HS-5 (cell line): ENCODE measurements at regions not wholly inside any gene's neighbourhood (a gene's known extent, or its start where the extent isn't known, plus 50 kb on each side); places are given as distances from the start of the nearest gene placed in this dataset.
A peak's percentile ranks its signal among the peaks of the same experiment; 100 is the strongest.

Experiments
- DNase-seq: peaks from one replicate; pipeline ENCODE4 v3.0.0-alpha.2; 2012; ENCODE audit warnings: low read depth

DNA sequence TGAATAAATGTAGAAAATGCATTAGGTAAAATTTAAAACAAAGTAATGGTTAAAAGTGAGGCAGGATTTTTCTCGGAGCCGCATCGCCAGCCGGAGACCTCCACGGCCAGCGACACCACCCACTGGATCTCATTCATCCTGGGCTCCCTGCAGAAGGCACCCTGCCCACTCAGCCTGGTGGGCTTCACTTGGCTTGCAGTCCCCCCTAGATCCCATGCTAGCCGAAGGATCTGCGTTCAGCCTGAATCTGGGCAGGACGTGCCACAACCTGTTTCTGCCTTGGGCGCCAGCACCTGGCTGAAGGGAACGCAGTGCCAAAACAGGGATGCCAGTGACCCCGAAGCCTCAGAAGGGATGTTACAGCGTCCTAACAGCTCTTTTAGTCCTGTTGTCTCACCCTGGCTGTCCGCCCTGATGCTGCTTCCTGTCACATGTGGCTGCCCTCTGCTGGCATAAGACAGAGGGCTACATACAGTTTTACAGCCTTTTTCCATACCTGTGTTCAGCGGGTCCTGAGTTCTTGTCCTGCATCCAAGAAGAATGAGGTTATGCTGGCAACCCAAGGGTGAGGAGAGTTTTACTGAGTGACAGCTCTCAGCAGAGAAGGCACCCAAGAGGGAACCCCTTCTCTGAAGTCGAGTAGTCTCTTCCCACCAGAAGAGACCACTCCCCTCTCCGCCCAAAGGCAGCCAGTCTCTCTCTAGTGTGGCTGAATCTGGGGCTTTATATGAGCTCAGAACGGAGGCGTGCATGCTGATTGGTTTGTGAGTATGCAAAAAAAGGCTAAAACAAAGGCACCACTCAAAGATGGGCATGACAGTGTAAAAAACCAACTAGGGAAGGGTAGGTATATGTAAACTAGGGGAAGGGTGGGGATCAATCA, 173.1 kb upstream of the GYPC start:
- no peak for DNase-seq

DNA sequence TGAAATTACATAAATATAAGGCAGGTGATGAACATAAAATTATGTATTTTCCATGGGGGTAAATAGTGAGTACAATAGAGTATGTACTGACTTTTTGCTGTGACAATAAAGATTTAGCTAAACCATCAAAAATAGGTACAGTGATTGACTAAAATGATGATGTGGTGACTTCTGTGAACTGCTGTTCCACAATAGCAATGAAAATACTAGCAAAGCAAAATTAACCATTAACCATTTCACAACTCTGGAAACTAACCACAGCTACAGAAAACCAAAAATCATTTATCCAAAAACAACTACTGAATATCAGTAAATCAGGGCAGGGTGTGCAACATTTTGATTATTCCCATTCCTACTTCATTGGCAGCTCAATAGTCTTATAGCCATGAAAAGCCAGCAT, 161.4 kb upstream of the GYPC start:
- no peak for DNase-seq

DNA sequence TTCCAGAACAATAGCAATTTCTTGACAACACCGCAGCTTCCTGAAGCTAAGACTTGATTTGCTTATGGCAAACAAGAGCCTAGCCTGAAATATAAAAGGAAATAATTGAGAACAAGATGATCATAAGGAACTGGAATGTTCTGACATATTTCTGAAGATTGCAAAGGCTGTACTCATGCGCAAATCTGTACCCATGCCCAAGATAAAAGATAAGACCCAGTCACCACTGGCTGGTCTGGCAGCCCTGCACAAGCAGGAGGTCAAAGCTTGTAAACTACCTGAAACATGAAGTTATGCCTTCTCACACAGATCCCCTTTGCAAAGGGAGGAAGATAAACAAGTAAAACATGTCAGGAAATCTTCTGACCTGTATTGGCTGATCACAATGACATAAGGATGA, 160.8 kb upstream of the GYPC start:
- no peak for DNase-seq

DNA sequence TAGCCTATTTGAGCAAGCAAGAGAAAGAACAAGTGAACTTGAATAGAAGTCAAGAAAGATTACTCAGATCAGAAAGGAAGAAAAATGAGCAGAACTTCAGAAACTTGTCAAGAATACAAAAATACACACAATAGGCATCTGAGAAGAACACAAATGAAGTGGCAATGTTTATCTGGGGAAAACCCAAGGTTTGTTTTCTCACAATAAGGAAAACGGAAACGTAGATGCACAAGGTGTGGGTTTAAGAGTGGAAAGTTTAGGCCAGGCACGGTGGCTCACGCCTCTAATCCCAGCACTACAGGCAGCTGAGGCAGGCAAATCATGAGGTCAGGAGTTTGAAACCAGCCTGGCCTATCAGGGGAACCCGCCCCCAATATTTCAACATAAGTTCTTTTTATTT, 159.5 kb upstream of the GYPC start:
- DNase-seq: no peak

DNA sequence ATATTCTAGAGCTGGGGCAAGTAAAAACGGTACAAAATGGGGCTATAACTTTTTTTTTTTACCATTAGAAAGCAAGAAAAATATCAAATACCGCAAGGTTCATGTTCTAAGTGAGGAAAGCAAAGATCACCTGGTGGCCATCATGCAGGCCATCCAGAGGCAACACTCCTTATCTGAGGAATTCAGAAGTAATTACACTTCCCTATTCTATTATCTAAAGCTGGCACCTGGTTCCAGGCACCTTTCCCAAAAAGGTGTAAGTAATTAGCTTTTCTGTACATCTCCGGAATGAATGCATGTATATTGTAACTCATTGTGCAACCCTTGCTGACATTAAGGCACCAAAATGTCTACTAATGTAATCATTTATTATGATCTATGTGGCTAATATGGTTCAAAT, 152.5 kb upstream of the GYPC start:
- DNase-seq: no peak

DNA sequence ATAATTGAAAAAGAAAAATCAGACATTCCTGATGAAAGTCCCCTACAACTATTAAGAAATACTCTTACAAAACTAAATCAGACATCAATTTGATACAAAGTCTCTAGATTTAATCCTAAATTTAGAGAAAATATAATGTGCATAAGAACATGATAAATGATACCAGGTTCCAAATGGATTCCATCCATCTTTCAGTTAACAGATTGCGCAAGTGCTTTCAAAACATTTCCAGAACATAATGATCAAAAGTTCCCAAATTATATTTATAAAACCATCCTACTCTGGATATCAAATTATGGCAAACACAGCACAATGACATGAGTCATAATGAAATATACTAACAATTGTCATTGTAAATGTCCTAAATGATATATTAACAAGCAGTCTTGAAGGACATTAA, 151.0 kb upstream of the GYPC start:
- no peak for DNase-seq

DNA sequence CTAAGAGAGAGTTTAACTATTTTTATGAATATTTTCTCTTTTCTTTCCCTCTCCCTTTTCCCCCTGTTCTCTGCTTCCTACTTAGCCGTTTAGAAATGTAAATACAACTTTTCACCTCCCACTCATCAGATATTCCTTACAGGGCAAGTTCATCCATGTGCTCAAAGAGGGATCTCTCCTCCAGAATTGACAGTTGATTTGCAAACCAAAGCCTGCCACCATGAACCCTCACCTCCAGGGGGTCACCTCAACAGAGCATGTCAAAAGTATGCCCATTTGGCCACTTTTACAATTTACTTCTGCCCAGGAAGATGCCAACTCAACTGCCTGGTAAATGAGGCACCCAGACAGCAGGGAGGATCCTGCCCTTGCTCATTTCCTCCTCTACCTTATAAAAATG, 149.2 kb upstream of the GYPC start:
- DNase-seq: no peak

DNA sequence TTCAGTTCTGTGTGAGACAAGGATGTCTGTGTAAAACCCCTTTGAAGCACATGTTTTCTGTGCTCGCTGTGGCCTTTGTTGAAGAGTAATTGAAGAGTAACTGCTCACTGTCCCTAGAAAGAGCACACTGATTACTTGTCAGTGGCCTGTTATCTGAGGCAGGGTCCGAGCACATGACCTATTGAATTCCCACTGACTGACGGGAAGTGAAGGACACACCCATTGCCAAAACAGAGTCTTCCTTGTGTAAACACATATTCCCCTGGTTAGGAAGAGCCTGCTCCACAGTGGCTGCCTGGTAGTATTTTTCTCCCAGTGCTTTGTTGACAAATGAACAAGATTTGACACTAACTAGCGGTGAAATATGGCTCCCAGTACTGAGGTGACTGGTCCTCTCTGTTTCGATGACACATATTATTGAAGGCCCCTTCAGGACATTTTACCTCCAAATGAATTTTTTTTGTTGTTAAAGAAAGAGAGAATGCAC, 148.5 kb upstream of the GYPC start:
- DNase-seq: no peak

DNA sequence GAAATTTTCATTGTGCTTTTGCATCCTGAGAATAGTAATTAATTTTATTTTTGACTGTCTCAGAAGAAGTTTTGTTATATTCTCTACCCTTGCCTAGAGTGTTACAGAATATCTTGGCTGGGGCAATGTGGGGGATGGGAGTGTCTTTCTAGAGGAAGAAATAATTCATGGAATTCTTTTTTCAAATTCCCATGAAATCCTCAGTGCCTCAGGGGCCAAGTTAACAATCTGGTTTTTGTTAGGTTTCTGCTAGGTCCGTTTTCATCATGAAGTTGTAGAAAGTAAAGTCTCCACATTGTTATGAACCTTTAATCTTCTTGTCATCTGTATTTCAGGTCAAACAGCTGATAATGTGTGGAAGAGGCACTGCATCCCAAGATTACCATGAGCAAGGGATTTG, 145.6 kb upstream of the GYPC start:
- no peak for DNase-seq

DNA sequence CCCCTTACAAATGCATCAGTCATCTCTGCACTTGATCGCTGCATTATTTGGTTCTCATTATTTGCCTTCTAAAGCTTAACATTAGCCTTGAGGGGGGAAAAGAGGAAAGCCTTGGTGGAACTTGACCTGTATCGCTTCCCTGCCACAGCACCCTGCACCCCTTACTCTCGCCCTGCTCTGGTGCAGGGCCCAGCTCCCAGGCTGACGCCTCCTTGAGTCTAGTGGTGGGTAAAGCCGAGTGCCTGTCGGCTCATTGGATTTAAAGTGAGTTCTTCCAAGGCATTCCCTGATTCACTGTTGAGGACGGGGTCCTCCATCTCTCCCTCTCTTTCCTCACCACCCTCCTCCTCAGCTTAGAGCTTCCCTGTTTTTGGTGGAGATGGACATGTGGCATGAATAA, 145.0 kb upstream of the GYPC start:
- DNase-seq: no peak

DNA sequence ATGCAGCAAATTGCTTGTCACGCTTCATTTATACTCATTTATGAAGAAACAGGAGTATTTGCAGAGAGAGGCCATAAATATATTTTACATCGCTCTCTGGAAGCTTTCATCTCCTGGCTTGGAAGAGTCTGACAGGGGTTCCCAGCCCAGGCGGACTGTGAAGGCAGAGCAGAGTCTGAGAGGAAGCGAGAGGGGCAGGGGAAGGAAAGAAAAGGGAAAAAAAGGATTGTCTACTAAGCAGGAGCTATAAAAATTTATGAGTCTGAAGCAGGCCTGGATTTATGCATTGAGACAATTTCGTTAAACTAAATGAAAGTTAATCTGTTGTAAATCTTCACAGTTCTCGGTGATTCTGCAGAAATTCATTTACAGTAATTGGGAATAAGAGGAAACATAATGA, 143.9 kb upstream of the GYPC start:
- DNase-seq: no peak

DNA sequence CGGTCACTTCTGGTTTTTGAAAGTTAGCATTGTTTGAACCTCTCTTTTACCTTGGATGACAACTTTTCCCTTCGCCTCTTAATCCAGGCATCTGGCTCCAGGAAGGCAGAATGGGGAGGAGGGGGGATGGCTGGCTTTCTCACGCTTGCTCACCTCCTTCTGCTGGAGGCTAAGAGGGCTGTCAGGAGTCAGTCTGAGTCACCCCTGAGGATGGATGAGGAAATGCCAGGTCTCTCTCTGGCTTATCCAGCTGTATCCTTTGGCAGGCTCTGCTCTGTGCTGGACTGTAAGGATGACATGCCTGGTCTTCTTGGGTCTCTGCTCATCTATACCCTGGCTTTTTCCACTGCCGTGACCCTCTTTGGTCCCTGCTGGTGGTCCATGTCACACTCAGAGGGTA, 142.9 kb upstream of the GYPC start:
- peak; percentile 34 for DNase-seq

DNA sequence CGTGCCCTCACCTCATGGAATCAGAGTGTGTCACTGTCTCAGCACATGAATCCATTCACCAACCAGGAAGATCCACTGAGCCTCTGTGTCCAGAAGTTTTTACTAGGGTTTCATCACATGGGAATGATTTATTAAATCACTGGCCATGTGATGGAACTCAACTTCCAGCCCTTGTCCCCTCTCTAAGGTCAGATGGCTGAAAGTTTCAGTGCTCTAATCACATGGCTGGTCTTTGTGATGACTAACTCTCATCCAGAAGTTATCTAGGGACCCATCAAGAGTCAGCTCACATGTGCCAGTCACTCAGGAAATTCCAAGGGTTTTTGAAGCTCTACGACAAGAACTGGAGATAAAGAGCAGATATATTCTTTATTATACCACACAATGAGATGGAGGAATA, 140.5 kb upstream of the GYPC start:
- no peak for DNase-seq

DNA sequence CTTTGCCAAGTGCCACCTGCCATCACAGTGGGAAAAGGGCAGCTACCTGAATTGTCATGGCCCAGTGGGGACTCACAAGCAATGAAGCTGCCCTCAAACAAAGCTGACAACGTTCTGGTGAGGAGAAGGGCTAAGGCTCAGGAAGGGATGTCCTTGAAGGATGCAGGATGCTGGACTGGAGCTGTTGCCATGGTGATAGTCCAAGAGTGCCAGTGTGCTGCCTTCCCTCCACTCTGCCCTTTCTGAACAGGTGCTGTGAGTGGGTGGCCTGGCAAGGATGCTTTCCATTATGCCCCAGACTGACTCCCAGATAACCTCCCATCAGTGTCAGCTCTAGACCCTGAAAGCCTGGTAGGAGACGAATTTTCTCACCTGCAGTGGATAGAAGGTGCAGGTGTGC, 137.8 kb upstream of the GYPC start:
- DNase-seq: no peak

DNA sequence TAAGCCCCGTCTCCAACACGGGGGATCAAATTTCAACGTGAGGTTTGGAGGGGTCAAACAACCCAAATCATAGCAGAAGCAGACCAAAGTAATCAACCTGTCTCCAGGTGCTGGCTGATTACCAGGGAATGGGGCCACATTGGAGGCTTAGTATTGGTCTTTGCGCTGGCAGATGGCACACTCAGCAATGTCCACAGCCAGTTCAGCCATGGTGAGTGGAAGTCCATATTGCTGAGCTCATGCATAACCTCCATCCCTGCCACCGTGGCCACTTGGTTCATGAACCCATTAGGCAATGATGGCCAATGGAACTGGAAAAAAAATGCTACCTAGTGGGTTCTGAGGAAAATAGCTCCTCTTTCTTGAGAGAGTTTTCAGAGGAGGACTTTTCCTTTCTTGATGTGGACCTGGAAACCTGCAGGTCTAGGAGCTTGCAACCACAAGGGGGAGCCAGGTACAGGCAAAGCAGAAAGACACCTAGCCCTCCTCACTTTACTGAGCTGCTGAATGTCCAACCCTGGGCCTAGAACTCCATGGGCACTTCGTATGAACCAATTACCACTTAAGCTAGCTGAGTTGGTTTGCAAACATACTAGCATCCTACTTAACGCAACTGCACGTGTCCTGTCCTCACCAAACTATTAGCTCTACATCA, 128.0 kb upstream of the GYPC start:
- DNase-seq: peak; percentile 4

DNA sequence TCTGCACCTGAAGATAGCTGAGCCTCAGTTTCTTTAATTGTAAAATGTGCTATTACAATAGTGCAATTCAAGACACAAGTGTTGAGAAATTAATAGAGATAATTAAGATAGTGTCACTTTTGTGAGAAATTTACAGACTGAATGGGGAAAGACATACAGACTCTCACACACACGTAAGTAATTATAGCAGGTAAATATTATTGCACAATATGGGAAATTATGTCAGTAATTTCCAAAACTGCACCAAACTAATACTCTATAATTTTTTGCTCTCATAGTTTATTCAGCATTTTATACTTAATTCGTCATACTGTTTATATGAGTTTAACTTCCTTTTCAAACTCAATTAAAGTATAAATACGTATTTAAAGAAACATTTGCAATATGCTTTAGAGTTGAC, 124.9 kb upstream of the GYPC start:
- DNase-seq: no peak

DNA sequence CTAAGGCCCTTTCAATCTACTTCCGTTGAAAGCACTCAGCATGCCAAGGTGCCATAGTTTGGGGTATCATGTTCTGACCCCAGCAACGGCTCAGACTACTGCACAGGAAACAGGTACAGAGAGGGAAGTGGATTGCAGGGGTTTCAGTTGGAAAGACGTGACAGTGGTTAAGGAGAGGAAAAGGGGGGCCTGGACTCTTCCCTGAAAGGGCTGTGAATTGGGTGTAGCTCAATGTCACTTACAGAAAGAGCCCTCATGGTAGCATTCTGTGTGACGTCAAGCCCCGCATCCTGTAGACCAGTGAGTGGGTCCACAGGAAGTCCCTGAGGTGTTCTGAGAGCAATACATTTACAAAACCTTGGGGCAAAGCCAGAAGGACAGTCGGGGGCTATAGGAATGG, 121.5 kb upstream of the GYPC start:
- no peak for DNase-seq

DNA sequence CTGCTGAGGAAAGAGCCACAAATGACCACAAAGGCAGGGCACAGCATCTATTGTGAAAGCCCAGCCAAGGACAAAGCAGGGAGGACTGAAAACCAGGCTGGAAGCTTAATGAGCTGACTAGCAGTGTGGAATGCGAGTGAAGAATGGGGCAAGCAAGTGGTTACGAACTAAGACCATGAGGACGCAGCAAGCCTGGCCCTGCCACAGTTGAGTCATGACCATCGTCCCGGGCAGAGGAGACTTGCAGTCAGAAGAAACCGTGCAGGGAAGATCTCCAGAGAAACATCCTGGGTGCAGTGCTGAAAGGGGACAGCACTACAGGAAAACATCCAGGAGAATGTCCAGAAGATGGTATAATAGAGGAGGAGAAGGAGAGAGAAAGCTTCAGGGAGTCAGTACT, 120.5 kb upstream of the GYPC start:
- no peak for DNase-seq

DNA sequence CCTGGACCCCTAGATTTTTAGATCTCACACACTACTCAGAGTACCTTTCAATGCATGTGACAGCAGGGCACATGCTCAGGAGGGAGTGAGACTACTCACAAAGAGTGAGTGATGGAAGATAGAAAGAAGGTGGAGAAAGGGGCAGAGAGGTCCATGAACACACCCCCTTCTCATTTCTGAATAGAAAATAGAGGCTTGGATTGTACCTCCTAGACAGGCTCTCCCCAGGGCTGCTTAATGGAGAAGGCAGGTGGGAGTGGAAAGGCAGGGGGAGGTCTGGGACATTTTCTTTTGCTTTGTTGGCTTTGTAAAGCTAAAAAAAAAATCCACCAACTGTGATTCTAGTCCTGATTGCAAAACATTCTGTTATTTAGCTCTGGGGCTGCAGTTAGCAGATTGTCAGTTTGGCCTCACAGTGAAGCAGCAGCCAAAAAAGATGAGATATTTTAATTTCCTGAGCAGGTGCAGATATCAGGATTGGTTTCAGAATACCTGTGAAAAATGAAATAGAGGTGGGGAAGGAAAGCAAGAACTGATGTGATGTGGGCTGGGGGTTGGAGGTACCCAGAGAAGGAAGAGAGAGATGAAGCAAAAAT, 119.3 kb upstream of the GYPC start:
- DNase-seq: no peak

DNA sequence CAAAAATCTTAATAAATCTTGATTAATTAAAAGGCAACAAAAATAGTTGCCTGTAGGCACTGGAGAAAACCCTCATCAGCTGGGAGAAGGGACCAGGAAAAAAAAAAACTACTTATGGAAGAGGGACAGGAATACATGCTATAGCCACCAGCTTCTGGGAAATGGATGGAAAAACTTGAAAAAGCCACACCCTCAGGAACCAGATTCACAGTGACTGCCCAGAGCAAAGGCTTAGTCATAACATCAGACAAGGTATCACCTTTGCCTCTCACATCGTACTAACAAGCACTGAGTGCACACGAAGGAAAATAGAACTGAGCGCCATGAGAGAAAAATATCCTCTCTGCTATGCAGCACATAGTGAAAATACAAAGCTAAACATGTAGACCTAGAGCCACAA, 116.9 kb upstream of the GYPC start:
- no peak for DNase-seq

DNA sequence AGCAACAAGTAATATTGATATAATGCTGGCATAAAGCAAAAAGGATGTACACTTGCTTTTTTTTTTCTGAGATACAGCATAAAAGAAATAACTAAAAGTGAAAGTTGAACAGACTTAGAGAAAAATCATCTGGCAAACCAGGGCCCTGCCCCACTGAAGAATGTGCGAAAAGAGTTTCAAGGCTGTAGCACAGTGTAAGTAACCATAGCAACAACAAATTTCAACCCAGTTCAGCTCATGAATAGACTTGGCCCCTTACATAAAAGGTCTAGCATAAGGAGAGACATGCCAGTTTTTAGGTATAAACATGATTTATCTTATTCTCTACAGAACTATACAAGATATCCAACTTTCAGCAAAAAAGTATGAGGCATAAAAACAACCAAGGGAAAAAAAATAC, 113.7 kb upstream of the GYPC start:
- no peak for DNase-seq

DNA sequence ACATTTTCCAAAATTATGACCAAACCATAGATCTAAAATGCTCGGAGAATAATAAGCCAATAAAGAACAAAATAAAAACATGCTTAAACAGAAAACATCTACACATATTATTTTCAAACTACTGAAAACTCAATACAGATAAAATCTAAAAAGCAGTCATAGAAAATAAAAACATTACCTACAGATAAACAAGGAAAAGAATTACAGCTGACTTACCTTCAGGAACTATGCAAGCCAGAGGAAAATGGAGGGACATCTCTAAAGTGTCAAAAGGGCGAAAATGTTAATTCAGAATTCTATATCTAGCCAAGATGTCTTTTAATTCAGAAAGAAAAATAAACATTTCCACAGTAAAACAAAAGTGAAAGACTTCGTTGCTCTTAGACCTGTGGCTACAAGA, 112.9 kb upstream of the GYPC start:
- no peak for DNase-seq

DNA sequence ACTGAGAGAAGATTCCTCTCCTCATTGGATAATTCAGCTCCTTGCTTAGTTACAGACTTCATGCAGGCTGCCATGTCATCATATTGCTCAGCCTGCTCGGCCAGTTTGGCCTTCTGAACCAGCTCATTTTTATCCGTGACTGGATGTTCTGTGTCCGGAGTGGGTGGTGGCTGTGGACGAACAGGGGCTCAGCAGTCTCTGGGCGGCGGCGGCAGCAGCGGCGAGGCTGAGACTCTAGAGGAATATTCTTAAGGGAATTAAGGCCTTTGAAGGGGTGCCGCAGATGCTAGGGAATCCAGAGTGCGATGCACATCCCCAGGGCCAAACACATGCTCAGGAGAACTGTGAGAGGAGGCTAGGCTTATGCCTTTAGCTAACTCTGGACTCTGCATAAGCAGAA, 97.9 kb upstream of the GYPC start:
- DNase-seq: no peak
